Keratinocyte (primary cell): ENCODE measurements at regions not wholly inside any gene's neighbourhood (a gene's known extent, or its start where the extent isn't known, plus 50 kb on each side); places are given as distances from the start of the nearest gene placed in this dataset.

ENCODE experiments used
- DNase-seq: peaks from one replicate; pipeline ENCODE4 v3.0.0-alpha.2; 2011; ENCODE audit warnings: low read depth, missing footprints, low spot score
- FAIRE-seq: peaks from 2 replicates; lab custom pipeline; 2011; peaks lifted over from hg19 to GRCh38; lab: Jason Lieb, UNC
- H2AFZ ChIP-seq: 2 replicates; pipeline ENCODE4 v1.6.0; 2012; ENCODE audit warnings: low read length, control low read depth, inconsistent platforms; ENCODE audit not compliant: control insufficient read depth
- H3K27ac ChIP-seq: 2 replicates; pipeline ENCODE4 v1.5.1; 2011; ENCODE audit warnings: low read length; ENCODE audit not compliant: control insufficient read depth, insufficient read depth
- H3K27me3 ChIP-seq: 3 replicates; pipeline ENCODE4 v1.6.0; 2011; ENCODE audit warnings: low read length; ENCODE audit not compliant: control insufficient read depth, insufficient read depth; ENCODE audit errors: extremely low read depth
- H3K36me3 ChIP-seq, 2 experiments: 2 replicates in 1 of 2; 3 replicates in 1 of 2; pipeline ENCODE4 v1.5.1; 2011; ENCODE audit warnings: low read length in 2 of 2, mild to moderate bottlenecking in 1 of 2; ENCODE audit not compliant: control insufficient read depth in 2 of 2, insufficient read depth in 2 of 2; ENCODE audit errors: extremely low read depth in 1 of 2
- H3K4me1 ChIP-seq: 3 replicates; pipeline ENCODE4 v1.5.1; 2011; ENCODE audit warnings: low read length; ENCODE audit not compliant: control insufficient read depth, insufficient read depth; ENCODE audit errors: extremely low read depth
- H3K4me2 ChIP-seq: 3 replicates; pipeline ENCODE4 v1.6.0; 2011; ENCODE audit warnings: low read depth, low read length; ENCODE audit not compliant: control insufficient read depth, insufficient read depth; ENCODE audit errors: extremely low read depth
- H3K4me3 ChIP-seq, 3 experiments: fragments of 200-600 bp in 1 of 3; sonication (generic) in 1 of 3; 2 replicates in 2 of 3; 3 replicates in 1 of 3; pipeline ENCODE4 v1.5.1; 2011 to 2016; ENCODE audit warnings: low read length in 3 of 3, mild to moderate bottlenecking in 3 of 3, control low read depth in 2 of 3, inconsistent platforms in 1 of 3, low read depth in 1 of 3, mixed read lengths in 1 of 3, mixed run types in 1 of 3, moderate library complexity in 1 of 3; ENCODE audit not compliant: control insufficient read depth in 2 of 3, insufficient read depth in 2 of 3; ENCODE audit errors: extremely low read depth in 1 of 3
- H3K79me2 ChIP-seq: 2 replicates; pipeline ENCODE4 v1.6.0; 2012; ENCODE audit warnings: low read length; ENCODE audit not compliant: control insufficient read depth, insufficient read depth
- H3K9ac ChIP-seq: 3 replicates; pipeline ENCODE4 v1.6.0; 2011; ENCODE audit warnings: low read length; ENCODE audit not compliant: control insufficient read depth, insufficient read depth; ENCODE audit errors: extremely low read depth
- H3K9me1 ChIP-seq: 3 replicates; pipeline ENCODE4 v1.6.0; 2011; ENCODE audit warnings: low read length; ENCODE audit not compliant: control insufficient read depth, insufficient read depth; ENCODE audit errors: extremely low read depth
- H3K9me3 ChIP-seq: 2 replicates; pipeline ENCODE4 v1.5.1; 2012; ENCODE audit warnings: low read depth, low read length; ENCODE audit not compliant: control insufficient read depth
- H4K20me1 ChIP-seq: 3 replicates; pipeline ENCODE4 v1.6.0; 2011; ENCODE audit warnings: low read length; ENCODE audit not compliant: control insufficient read depth, insufficient read depth; ENCODE audit errors: extremely low read depth
- EZH2 ChIP-seq: IDR thresholded peaks from one replicate; pipeline ENCODE4 v1.6.1; 2012; ENCODE audit warnings: inconsistent platforms, mild to moderate bottlenecking, low read length, moderate library complexity
- dilution Hi-C: fragments of 300-500 bp; cut with MboI; formaldehyde crosslinking; loops from one replicate; pipeline ENCODE4 v1.7.0; 2020; ENCODE audit warnings: low sequenced_read_pairs; ENCODE audit not compliant: extremely low pct_ligation_motif_present
- TF ChIP-seq, protein P1 (sequence below), 3 experiments: IDR thresholded peaks in 1 of 3; conservative IDR thresholded peaks in 1 of 3; optimal IDR thresholded peaks in 1 of 3; 2 replicates in 2 of 3; 3 replicates in 1 of 3; pipeline versions ENCODE3 to v1.5.1; 2011; ENCODE audit warnings: low read length in 3 of 3, mild to moderate bottlenecking in 3 of 3, moderate library complexity in 2 of 3, control low read depth in 1 of 3, inconsistent platforms in 1 of 3; ENCODE audit not compliant: insufficient read depth in 2 of 3; ENCODE audit errors: extremely low read depth in 1 of 3

GRCh38 chr6:6826095-6826901 is 237.8 kb downstream of the LY86 start:
- TF ChIP-seq EZH2 = no peak
- TF ChIP-seq, protein P1, sequence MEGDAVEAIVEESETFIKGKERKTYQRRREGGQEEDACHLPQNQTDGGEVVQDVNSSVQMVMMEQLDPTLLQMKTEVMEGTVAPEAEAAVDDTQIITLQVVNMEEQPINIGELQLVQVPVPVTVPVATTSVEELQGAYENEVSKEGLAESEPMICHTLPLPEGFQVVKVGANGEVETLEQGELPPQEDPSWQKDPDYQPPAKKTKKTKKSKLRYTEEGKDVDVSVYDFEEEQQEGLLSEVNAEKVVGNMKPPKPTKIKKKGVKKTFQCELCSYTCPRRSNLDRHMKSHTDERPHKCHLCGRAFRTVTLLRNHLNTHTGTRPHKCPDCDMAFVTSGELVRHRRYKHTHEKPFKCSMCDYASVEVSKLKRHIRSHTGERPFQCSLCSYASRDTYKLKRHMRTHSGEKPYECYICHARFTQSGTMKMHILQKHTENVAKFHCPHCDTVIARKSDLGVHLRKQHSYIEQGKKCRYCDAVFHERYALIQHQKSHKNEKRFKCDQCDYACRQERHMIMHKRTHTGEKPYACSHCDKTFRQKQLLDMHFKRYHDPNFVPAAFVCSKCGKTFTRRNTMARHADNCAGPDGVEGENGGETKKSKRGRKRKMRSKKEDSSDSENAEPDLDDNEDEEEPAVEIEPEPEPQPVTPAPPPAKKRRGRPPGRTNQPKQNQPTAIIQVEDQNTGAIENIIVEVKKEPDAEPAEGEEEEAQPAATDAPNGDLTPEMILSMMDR (optimal IDR thresholded peaks at IDR 0.05 in 1 of 3, IDR thresholded peaks at IDR 0.05 in 1 of 3, conservative IDR thresholded peaks at IDR 0.05 in 1 of 3; ENCODE audit: extremely low read depth in 1 of 3, insufficient read depth in 2 of 3, low read length in 3 of 3) = no peak
- dilution Hi-C loops = no loop called here
- Histone ChIP-seq H3K27me3 (no peaks in the 10 kb centered on the region), H2AFZ (peak overlapping the region; percentile 22), H3K9me3 (no peaks in the 10 kb centered on the region), H3K4me3 (no peak overlapping the region), H3K9me1 (no peaks in the 10 kb centered on the region), H3K4me1 (peaks cover 33% of the 10 kb centered on the region), H3K79me2 (no peaks in the 10 kb centered on the region), H3K4me2 (peak overlapping the region; percentile 46), H3K27ac (peak overlapping the region; percentile 47), H3K36me3 (no peaks in the 10 kb centered on the region), H3K9ac (peak overlapping the region; percentile 42), H4K20me1 (no peaks in the 10 kb centered on the region)
- FAIRE-seq = peak; percentile 66
- DNase-seq = no peak

GRCh38 chr6:6826961-6827360 is 238.4 kb downstream of the LY86 start:
- H3K9ac ChIP-seq = no peak overlapping the region
- no peaks in the 10 kb centered on the region for H3K79me2 ChIP-seq
- no peaks in the 10 kb centered on the region for H3K9me1 ChIP-seq
- H2AFZ ChIP-seq = peak overlapping the region; percentile 2
- H3K4me3 ChIP-seq = no peak overlapping the region
- H3K4me1 ChIP-seq = peaks cover 28% of the 10 kb centered on the region
- no peaks in the 10 kb centered on the region for H3K27me3 ChIP-seq
- TF ChIP-seq, protein P1 (optimal IDR thresholded peaks at IDR 0.05 in 1 of 3, IDR thresholded peaks at IDR 0.05 in 1 of 3, conservative IDR thresholded peaks at IDR 0.05 in 1 of 3; ENCODE audit: extremely low read depth in 1 of 3, insufficient read depth in 2 of 3, low read length in 3 of 3) = no peak
- TF ChIP-seq EZH2 = no peak
- no peaks in the 10 kb centered on the region for H4K20me1 ChIP-seq
- FAIRE-seq = no peak
- no peaks in the 10 kb centered on the region for H3K9me3 ChIP-seq
- dilution Hi-C loops = no loop called here
- no peak overlapping the region for H3K4me2 ChIP-seq
- no peak for DNase-seq
- H3K27ac ChIP-seq = no peak overlapping the region
- H3K36me3 ChIP-seq = no peaks in the 10 kb centered on the region
